Neural cell (in vitro differentiated cells): ENCODE measurements at regions not wholly inside any gene's neighbourhood (a gene's known extent, or its start where the extent isn't known, plus 50 kb on each side); places are given as distances from the start of the nearest gene placed in this dataset.

Experiments used
- H2AFZ ChIP-seq: fragments of 200-600, 300-800 bp; sonication (generic), shearing (Covaris generic); 2 replicates; pipeline ENCODE4 v1.6.0; 2014; ENCODE audit warnings: low read depth, mild to moderate bottlenecking, antibody characterized with exemption, low read length, moderate library complexity
- H3F3A ChIP-seq: fragments of 200-600 bp; shearing (Covaris generic); 2 replicates; pipeline ENCODE4 v1.6.1; 2016; ENCODE audit warnings: mild to moderate bottlenecking, moderate library complexity, mixed read lengths, antibody characterized with exemption, low read length; ENCODE audit not compliant: insufficient read depth, poor library complexity, severe bottlenecking
- H3K27ac ChIP-seq: fragments of 200-600, 300-800 bp; sonication (generic), shearing (Covaris generic); 2 replicates; pipeline ENCODE4 v1.5.1; 2014; ENCODE audit warnings: mild to moderate bottlenecking, low read length, moderate library complexity
- H3K27me3 ChIP-seq: fragments of 300-800, 200-600 bp; sonication (generic), shearing (Covaris generic); 2 replicates; pipeline ENCODE4 v1.6.0; 2014; ENCODE audit warnings: mild to moderate bottlenecking, low read depth, low read length, moderate library complexity; ENCODE audit not compliant: insufficient read depth
- H3K36me3 ChIP-seq: fragments of 300-800, 200-600 bp; sonication (generic), shearing (Covaris generic); 2 replicates; pipeline ENCODE4 v1.5.1; 2014; ENCODE audit warnings: mild to moderate bottlenecking, antibody characterized with exemption, low read length, moderate library complexity; ENCODE audit not compliant: insufficient read depth
- H3K4me2 ChIP-seq: fragments of 300-800, 200-600 bp; sonication (generic), shearing (Covaris generic); 2 replicates; pipeline ENCODE4 v1.6.0; 2014; ENCODE audit warnings: mild to moderate bottlenecking, low read length
- H3K4me3 ChIP-seq: fragments of 300-800, 200-600 bp; sonication (generic), shearing (Covaris generic); 2 replicates; pipeline ENCODE4 v1.5.1; 2014; ENCODE audit warnings: mild to moderate bottlenecking, low read length, moderate library complexity
- H3K79me2 ChIP-seq: fragments of 200-600 bp; shearing (Covaris generic); replicated peaks from 2 replicates; pipeline ENCODE4 v1.6.0; 2014; ENCODE audit warnings: mild to moderate bottlenecking, low read length, moderate library complexity; ENCODE audit not compliant: insufficient read depth
- H3K9ac ChIP-seq: fragments of 300-800, 200-600 bp; sonication (generic), shearing (Covaris generic); 2 replicates; pipeline ENCODE4 v1.6.1; 2016; ENCODE audit warnings: mild to moderate bottlenecking, low read length, mixed read lengths
- H3K9me2 ChIP-seq: fragments of 200-600 bp; shearing (Covaris generic); 2 replicates; pipeline ENCODE4 v1.6.1; 2016; ENCODE audit warnings: mild to moderate bottlenecking, low read length, mixed read lengths; ENCODE audit not compliant: insufficient read depth
- H3K9me3 ChIP-seq: fragments of 200-600, 300-800 bp; sonication (generic), shearing (Covaris generic); 2 replicates; pipeline ENCODE4 v1.6.1; 2016; ENCODE audit warnings: mild to moderate bottlenecking, mixed run types, low read length, moderate library complexity, mixed read lengths
- H4K20me1 ChIP-seq: fragments of 200-600 bp; shearing (Covaris generic); 2 replicates; pipeline ENCODE4 v1.6.1; 2016; ENCODE audit warnings: mild to moderate bottlenecking, mixed run types; ENCODE audit not compliant: insufficient read depth
- EP300 ChIP-seq: fragments of 450-650 bp; conservative IDR thresholded peaks from 2 replicates; pipeline ENCODE4 v1.6.1; 2014; ENCODE audit warnings: antibody characterized with exemption, mild to moderate bottlenecking, moderate library complexity; ENCODE audit not compliant: poor library complexity, severe bottlenecking
- EZH2 ChIP-seq: fragments of 200-600, 300-800 bp; shearing (Covaris generic), sonication (generic); IDR thresholded peaks from 2 replicates; pipeline ENCODE4 v1.6.1; 2014; ENCODE audit warnings: antibody characterized with exemption, low read length, borderline replicate concordance, mild to moderate bottlenecking; ENCODE audit not compliant: insufficient read depth, poor library complexity, severe bottlenecking
- MXI1 ChIP-seq: fragments of 450-650 bp; conservative IDR thresholded peaks from 2 replicates; pipeline ENCODE4 v1.6.1; 2014; ENCODE audit warnings: antibody characterized with exemption, mild to moderate bottlenecking; ENCODE audit not compliant: poor library complexity, severe bottlenecking
- POLR2AphosphoS5 ChIP-seq: IDR thresholded peaks from 2 replicates; pipeline ENCODE4 v1.6.1; 2012
- RAD21 ChIP-seq: fragments of 450-650 bp; conservative IDR thresholded peaks from 2 replicates; pipeline ENCODE4 v1.6.1; 2014; ENCODE audit warnings: antibody characterized with exemption, mild to moderate bottlenecking, moderate library complexity
- SMC3 ChIP-seq: fragments of 450-650 bp; conservative IDR thresholded peaks from 2 replicates; pipeline ENCODE4 v1.6.1; 2014; ENCODE audit warnings: antibody characterized with exemption, mild to moderate bottlenecking, moderate library complexity; ENCODE audit not compliant: poor library complexity
- TAF1 ChIP-seq: IDR thresholded peaks from 2 replicates; pipeline ENCODE4 v1.6.1; 2012; ENCODE audit warnings: low read depth
- TF ChIP-seq, protein P1 (sequence below): IDR thresholded peaks from 2 replicates; pipeline ENCODE4 v1.6.1; 2012; ENCODE audit warnings: borderline replicate concordance
- TF ChIP-seq, protein P2 (sequence below): fragments of 450-650 bp; IDR thresholded peaks from 2 replicates; pipeline ENCODE4 v1.5.1; 2014; ENCODE audit warnings: antibody characterized with exemption, mild to moderate bottlenecking, moderate library complexity; ENCODE audit not compliant: poor library complexity, severe bottlenecking

DNA sequence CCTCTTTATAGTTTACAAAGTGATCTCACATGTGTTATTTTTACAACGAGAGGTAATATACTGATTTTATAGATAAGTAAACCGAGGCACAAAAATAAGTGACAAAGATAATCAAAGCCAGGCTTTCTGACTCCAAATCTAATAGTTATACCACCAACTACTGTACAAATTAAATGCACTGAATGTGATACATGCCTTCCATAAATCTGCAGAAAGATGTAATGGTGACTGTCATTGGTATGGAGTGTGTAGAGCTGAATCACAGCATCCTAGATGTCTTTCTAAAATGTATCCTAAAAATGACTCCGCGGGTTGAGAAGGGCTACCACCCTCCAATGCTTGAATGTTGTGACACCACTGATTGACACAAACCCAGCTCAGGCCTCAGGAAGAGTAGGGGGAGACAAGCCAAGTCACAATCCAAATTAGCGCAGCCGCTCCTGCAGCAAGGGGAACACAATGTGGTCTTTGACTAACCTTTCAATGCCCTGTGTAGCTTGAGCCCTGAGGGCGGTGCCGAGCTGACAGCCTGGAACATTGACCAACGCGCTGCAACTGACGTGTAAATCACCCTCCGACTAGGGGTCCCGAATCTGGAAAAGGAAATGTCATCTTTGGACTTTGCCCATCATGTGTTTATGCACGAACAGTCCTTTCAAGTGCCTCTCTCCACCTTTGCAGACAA, 136.8 kb downstream of the OLIG3 start:
- Histone ChIP-seq H3K27me3 (no peaks in the 10 kb centered on the region), H3K9ac (no peak overlapping the region), H3K27ac (no peak overlapping the region), H3K9me2 (no peaks in the 10 kb centered on the region), H3K4me3 (no peak overlapping the region), H3K9me3 (no peaks in the 10 kb centered on the region), H3F3A (no peaks in the 10 kb centered on the region), H4K20me1 (no peaks in the 10 kb centered on the region), H2AFZ (no peak overlapping the region), H3K36me3 (no peaks in the 10 kb centered on the region), H3K79me2 (no peaks in the 10 kb centered on the region), H3K4me2 (no peak overlapping the region)
- TF ChIP-seq TAF1 (no peak), SMC3 (no peak), RAD21 (no peak), EZH2 (no peak), MXI1 (no peak), EP300 (no peak), POLR2AphosphoS5 (no peak)
- TF ChIP-seq, protein P1, sequence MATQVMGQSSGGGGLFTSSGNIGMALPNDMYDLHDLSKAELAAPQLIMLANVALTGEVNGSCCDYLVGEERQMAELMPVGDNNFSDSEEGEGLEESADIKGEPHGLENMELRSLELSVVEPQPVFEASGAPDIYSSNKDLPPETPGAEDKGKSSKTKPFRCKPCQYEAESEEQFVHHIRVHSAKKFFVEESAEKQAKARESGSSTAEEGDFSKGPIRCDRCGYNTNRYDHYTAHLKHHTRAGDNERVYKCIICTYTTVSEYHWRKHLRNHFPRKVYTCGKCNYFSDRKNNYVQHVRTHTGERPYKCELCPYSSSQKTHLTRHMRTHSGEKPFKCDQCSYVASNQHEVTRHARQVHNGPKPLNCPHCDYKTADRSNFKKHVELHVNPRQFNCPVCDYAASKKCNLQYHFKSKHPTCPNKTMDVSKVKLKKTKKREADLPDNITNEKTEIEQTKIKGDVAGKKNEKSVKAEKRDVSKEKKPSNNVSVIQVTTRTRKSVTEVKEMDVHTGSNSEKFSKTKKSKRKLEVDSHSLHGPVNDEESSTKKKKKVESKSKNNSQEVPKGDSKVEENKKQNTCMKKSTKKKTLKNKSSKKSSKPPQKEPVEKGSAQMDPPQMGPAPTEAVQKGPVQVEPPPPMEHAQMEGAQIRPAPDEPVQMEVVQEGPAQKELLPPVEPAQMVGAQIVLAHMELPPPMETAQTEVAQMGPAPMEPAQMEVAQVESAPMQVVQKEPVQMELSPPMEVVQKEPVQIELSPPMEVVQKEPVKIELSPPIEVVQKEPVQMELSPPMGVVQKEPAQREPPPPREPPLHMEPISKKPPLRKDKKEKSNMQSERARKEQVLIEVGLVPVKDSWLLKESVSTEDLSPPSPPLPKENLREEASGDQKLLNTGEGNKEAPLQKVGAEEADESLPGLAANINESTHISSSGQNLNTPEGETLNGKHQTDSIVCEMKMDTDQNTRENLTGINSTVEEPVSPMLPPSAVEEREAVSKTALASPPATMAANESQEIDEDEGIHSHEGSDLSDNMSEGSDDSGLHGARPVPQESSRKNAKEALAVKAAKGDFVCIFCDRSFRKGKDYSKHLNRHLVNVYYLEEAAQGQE = no peak
- TF ChIP-seq, protein P2, sequence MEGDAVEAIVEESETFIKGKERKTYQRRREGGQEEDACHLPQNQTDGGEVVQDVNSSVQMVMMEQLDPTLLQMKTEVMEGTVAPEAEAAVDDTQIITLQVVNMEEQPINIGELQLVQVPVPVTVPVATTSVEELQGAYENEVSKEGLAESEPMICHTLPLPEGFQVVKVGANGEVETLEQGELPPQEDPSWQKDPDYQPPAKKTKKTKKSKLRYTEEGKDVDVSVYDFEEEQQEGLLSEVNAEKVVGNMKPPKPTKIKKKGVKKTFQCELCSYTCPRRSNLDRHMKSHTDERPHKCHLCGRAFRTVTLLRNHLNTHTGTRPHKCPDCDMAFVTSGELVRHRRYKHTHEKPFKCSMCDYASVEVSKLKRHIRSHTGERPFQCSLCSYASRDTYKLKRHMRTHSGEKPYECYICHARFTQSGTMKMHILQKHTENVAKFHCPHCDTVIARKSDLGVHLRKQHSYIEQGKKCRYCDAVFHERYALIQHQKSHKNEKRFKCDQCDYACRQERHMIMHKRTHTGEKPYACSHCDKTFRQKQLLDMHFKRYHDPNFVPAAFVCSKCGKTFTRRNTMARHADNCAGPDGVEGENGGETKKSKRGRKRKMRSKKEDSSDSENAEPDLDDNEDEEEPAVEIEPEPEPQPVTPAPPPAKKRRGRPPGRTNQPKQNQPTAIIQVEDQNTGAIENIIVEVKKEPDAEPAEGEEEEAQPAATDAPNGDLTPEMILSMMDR = no peak

DNA sequence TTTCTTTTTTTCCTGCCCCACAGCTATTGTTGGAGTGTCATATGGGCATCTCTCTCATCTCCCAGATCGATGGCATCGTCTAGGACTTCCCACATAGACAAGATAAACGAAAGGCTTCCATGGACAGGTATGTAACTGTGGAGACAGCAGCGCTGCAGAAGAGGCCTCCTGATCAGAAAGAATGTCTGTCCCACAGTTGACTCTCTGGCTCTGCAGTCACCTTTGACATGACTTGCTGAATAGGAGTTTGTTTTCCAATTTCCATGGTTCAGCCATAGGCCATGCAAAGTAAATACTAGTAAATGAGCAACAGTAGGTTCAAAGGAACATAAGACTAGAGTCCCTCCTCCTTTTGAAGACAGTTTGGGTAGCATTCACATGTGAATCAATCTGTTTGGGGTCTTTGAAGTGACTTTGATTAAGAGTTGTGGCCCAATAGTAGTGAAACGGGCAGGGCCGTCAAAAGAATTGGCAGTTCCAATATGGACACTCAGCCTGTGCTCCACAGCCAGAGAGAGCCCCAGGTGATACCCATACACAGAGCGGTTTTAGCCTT, 134.7 kb upstream of the IFNGR1 start:
- Histone ChIP-seq H3K4me3 (no peak overlapping the region), H3K27me3 (no peaks in the 10 kb centered on the region), H3F3A (no peaks in the 10 kb centered on the region), H3K9ac (no peak overlapping the region), H4K20me1 (no peaks in the 10 kb centered on the region), H3K9me3 (no peaks in the 10 kb centered on the region), H3K79me2 (no peaks in the 10 kb centered on the region), H3K36me3 (no peaks in the 10 kb centered on the region), H2AFZ (no peak overlapping the region), H3K4me2 (no peak overlapping the region), H3K27ac (no peak overlapping the region), H3K9me2 (no peaks in the 10 kb centered on the region)
- no peak for TF ChIP-seq MXI1
- TF ChIP-seq EZH2 = no peak
- TF ChIP-seq POLR2AphosphoS5 = no peak
- TF ChIP-seq RAD21 = no peak
- TF ChIP-seq, protein P2 = no peak
- TF ChIP-seq EP300 = no peak
- TF ChIP-seq, protein P1 = no peak
- no peak for TF ChIP-seq SMC3
- no peak for TF ChIP-seq TAF1
